ENCODE measurements at regions not wholly inside any gene's neighbourhood (a gene's known extent, or its start where the extent isn't known, plus 50 kb on each side); places are given as distances from the start of the nearest gene placed in this dataset.

DNA sequence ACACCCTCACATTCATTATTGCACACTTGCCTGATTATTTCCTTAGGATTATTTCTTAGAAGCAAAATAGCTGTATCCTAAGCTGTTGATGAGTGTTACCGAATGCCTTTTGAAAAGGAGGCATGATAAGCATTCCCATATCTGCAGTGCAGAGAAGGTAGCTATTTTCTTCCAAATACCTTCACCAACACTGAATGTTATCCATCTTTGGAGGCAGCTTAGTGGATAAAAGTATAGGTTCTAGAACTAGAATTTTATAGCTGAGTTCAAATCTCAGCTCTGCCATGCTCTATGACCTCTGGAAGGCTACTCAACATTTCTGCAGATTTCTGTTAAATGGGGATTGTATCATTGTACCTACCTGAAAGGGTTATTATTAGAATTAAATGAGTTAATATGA is 185.0 kb upstream of the CCDC150 start:
- DNase-seq (ENCODE audit: extremely low spot score) = no peak
- no peak overlapping the region for H3K4me3 ChIP-seq (ENCODE audit: low read depth, low read length)
- H3K36me3 ChIP-seq (ENCODE audit: insufficient read depth) = no peaks in the 10 kb centered on the region
- H3K27ac ChIP-seq (ENCODE audit: low read depth) = no peak overlapping the region
- no peaks in the 10 kb centered on the region for H3K4me1 ChIP-seq (ENCODE audit: insufficient read depth)
- 94% methylated on average over 1 of the region's 1 CpG for WGBS

DNA sequence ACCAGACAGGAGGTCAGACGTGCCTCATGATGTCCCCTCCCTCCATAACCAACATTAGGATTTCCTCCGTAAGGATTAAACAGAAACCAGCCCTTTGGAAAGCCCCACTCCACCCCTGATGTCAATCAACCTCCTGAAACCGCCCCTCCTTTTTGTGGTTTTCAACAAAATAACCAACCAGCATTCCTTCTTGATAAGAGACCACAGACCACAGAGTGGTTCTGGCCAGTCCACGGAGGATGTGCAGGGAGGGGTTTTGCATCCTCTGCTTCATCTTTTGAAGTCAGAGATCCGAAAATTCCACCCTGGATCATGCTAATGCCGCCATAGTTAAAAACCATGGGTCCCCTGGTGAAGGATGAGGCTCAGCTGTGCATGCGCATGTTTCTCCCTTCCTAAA is 180.0 kb upstream of the CCDC150 start:
- H3K4me3 ChIP-seq (ENCODE audit: low read depth, low read length) = no peak overlapping the region
- WGBS = 47% methylated on average over 7 of the region's 7 CpGs
- no peak overlapping the region for H3K27ac ChIP-seq (ENCODE audit: low read depth)
- no peaks in the 10 kb centered on the region for H3K36me3 ChIP-seq (ENCODE audit: insufficient read depth)
- no peak for DNase-seq (ENCODE audit: extremely low spot score)
- no peaks in the 10 kb centered on the region for H3K4me1 ChIP-seq (ENCODE audit: insufficient read depth)

DNA sequence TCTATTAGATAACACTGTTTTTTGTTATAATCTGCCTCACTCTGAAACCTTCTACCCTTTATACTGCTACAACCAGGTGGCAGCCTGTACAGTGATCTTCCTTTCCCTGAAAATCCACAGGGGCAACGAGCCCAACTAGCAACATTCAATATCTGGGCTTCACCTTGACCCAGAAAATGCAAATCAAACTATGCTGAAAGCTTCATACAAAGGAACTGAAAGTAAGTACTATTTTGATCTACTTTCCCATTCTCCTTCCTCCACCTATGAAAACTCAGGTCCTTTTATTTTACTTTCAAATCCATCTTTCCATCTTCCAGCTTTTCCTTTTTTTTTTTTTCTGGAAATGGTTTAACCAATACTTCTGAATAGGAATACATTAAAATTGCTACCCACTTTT is 175.8 kb upstream of the CCDC150 start:
- Histone ChIP-seq H3K4me1 (ENCODE audit: insufficient read depth) (no peaks in the 10 kb centered on the region), H3K27ac (ENCODE audit: low read depth) (no peak overlapping the region), H3K36me3 (ENCODE audit: insufficient read depth) (no peaks in the 10 kb centered on the region), H3K4me3 (ENCODE audit: low read depth, low read length) (no peak overlapping the region)
- no peak for DNase-seq (ENCODE audit: extremely low spot score)
- WGBS = 66% methylated on average over 1 of the region's 1 CpG

DNA sequence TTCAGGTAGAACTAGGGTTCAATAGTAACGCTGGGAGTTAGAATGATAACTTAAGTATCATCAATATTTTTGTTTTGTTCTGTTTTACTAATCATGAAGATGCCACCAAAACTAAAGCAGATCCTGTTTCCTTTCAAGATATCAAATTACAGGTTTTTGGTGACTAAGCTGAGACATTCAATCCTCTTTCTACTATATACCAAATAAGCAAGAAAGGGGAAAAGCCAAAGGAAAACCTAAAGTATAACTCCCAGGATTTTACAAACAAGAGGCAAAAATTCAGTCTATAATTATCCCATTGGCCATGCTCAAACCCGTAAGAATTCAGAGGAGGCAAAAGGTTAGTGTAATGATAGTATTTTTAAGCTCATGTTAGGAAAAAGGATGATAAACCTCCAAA is 175.2 kb upstream of the CCDC150 start:
- WGBS = 81% methylated on average over 2 of the region's 2 CpGs
- no peak for DNase-seq (ENCODE audit: extremely low spot score)
- H3K4me1 ChIP-seq (ENCODE audit: insufficient read depth) = no peaks in the 10 kb centered on the region

DNA sequence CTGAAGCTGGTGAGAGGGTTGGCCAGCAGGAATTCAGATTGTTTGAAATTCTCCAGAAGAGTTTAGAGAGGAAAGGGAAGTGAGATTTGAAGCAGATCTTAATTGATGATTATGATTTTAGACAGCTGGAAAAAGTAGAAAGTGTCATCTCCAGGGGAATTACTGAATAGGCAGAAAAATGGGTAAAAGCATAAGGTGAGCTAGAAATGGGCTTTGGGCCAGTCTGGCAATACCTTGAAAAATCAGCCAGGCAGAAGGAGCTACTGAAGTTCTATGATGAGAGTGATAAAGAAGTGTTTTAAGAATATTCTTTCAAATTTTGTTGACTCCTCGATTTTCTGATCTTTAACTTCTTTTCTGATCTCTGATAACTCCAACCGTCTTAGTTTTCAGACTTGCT is 172.9 kb upstream of the CCDC150 start:
- Histone ChIP-seq H3K4me1 (ENCODE audit: insufficient read depth) (no peaks in the 10 kb centered on the region), H3K4me3 (ENCODE audit: low read depth, low read length) (no peak overlapping the region), H3K36me3 (ENCODE audit: insufficient read depth) (no peaks in the 10 kb centered on the region), H3K27ac (ENCODE audit: low read depth) (no peak overlapping the region)
- WGBS = 74% methylated on average over 2 of the region's 2 CpGs
- no peak for DNase-seq (ENCODE audit: extremely low spot score)

More for the DNA sequence above, 175.2 kb upstream of the CCDC150 start:
- H3K4me3 ChIP-seq (ENCODE audit: low read depth, low read length) = no peak overlapping the region
- H3K36me3 ChIP-seq (ENCODE audit: insufficient read depth) = no peaks in the 10 kb centered on the region
- no peak overlapping the region for H3K27ac ChIP-seq (ENCODE audit: low read depth)

DNA sequence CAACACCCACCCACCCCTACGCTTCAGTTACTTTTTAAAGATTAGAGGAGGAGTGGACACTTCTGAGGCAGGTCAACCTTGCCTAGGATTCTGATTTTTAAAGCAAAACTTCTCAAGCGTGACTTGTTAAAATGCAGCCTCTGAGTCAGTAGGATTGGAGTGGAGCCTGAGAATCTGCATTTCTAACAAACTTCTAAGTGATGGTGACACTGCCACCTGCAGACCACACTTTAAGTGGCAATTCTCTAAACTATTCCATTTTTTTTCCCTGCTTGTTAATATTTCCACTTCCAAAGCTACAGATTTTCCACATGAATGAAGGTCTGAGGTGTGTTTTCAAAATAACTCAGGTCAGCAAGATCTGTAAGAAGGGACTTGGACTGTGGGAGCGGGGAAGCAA is 171.1 kb upstream of the CCDC150 start:
- DNase-seq (ENCODE audit: extremely low spot score) = no peak
- no peaks in the 10 kb centered on the region for H3K36me3 ChIP-seq (ENCODE audit: insufficient read depth)
- no peak overlapping the region for H3K27ac ChIP-seq (ENCODE audit: low read depth)
- no peaks in the 10 kb centered on the region for H3K4me1 ChIP-seq (ENCODE audit: insufficient read depth)
- H3K4me3 ChIP-seq (ENCODE audit: low read depth, low read length) = no peak overlapping the region
- WGBS = 96% methylated on average over 3 of the region's 3 CpGs

DNA sequence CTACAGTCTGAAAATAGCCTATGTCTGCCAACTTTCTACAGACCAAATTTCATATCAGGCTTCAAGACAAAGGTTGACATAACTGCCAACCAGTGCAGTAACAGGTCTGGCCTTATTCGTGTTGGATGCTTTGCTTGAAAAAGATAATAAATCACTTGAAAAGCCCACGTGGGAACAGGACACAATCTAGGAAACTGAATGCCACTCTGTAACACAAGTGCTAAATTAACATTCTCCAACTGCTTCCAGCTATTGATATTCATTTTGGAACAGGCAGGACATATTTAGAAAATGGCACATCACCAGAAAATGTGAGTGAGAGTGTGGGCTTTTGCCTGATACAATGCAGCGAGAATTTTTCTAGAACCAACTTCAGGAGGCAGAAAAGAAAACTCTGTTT is 165.9 kb upstream of the CCDC150 start:
- no peak for DNase-seq (ENCODE audit: extremely low spot score)
- H3K36me3 ChIP-seq (ENCODE audit: insufficient read depth) = no peaks in the 10 kb centered on the region
- H3K4me1 ChIP-seq (ENCODE audit: insufficient read depth) = no peaks in the 10 kb centered on the region
- no peak overlapping the region for H3K27ac ChIP-seq (ENCODE audit: low read depth)
- 25% methylated on average over 3 of the region's 3 CpGs for WGBS
- H3K4me3 ChIP-seq (ENCODE audit: low read depth, low read length) = no peak overlapping the region

DNA sequence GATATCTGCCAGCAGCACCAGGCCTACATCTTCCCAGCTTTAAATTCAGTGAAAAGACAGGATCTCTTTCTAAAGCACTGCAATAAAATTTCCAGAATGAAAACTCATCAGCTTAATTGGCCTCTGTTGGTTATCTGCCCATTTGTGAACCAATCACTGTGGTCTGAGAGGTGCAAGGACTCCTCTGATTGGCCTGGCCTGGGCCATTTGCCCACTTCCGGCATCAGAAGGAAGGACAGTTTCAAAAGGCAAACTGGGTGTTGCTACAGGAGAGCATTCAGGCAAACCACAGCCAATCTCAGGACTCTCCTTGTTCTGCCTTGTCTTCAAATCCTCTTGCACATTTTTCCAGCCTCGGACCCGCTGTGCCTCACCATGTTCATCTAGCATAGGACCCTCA is 163.9 kb upstream of the CCDC150 start:
- Histone ChIP-seq H3K4me1 (ENCODE audit: insufficient read depth) (no peaks in the 10 kb centered on the region), H3K36me3 (ENCODE audit: insufficient read depth) (no peaks in the 10 kb centered on the region), H3K4me3 (ENCODE audit: low read depth, low read length) (no peak overlapping the region), H3K27ac (ENCODE audit: low read depth) (no peak overlapping the region)
- 95% methylated on average over 3 of the region's 3 CpGs for WGBS
- no peak for DNase-seq (ENCODE audit: extremely low spot score)

DNA sequence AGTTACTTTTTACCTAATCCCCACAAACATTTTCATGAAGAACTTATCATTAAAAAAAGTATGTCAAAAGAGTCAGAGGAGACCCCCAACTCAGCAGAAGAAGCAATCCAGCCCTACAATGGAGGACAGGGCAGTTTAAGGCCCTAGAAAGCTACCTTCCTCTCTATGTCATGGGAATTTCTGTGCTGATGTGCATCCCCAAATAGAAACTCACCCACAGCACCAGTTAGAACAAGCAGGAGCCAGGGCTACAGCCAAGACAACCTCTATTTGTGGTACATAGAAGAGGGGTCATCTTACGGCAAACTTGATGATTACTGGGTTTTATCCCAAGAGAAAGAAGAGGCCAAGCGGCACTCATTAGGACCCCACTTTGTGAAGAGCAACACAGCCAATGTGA is 160.9 kb upstream of the CCDC150 start:
- Histone ChIP-seq H3K4me1 (ENCODE audit: insufficient read depth) (no peaks in the 10 kb centered on the region), H3K36me3 (ENCODE audit: insufficient read depth) (no peaks in the 10 kb centered on the region), H3K4me3 (ENCODE audit: low read depth, low read length) (no peak overlapping the region), H3K27ac (ENCODE audit: low read depth) (no peak overlapping the region)
- DNase-seq (ENCODE audit: extremely low spot score) = no peak
- 100% methylated on average over 2 of the region's 2 CpGs for WGBS

DNA sequence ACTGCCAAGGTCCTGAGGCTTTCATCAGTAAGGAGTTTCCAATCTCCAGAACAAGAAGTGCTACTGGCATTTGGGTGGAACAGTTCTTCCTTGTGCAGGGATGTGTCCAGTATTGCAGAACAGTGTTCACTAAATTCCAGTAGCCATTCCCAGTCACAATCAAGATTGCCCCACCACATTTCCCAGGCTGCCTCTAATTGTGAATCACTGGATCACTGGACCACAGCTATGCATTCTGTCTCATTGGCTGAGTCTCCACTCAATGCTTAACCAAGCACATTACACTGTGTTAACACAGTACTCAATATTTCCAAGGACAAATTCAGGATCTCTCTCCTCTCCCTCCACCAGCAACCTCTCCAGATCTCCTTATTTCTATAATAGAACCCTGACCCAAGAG is 160.2 kb upstream of the CCDC150 start:
- H3K27ac ChIP-seq (ENCODE audit: low read depth) = no peak overlapping the region
- no peaks in the 10 kb centered on the region for H3K36me3 ChIP-seq (ENCODE audit: insufficient read depth)
- H3K4me3 ChIP-seq (ENCODE audit: low read depth, low read length) = no peak overlapping the region
- no peak for DNase-seq (ENCODE audit: extremely low spot score)
- H3K4me1 ChIP-seq (ENCODE audit: insufficient read depth) = no peaks in the 10 kb centered on the region

DNA sequence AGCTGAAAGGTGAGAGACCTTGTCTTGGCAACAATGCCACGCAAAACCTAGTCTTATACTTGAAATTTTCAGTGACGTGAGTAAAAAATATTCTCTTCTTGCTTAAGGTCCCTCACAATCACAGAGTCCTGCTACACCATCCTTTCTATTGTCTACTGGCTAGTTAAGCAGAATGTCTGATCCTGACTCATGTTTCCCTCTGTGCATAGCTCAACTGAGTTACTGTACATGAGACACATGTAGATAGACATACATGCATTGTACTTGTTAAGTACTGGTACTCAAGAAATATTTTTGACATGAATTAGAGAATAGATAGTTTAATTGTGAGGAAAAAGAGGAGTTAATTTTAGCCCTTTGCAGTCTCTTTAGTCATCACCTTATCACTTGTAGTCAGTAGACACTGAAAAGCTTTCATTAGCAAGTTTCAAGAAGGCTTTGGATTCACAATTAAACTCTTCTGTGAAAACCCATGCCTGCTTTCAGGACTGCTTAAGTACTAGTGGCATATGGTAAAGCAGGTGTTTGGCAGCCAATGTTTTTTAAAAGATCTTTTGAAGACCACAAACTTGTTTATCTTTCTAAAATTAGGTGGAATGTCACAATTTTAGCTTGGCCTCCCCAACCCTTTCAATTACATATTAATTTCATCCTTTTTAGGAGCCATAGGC is 158.7 kb upstream of the CCDC150 start:
- DNase-seq (ENCODE audit: extremely low spot score) = no peak
- over 99% methylated on average over 2 of the region's 2 CpGs for WGBS
- Histone ChIP-seq H3K4me3 (ENCODE audit: low read depth, low read length) (no peak overlapping the region), H3K36me3 (ENCODE audit: insufficient read depth) (no peaks in the 10 kb centered on the region), H3K4me1 (ENCODE audit: insufficient read depth) (no peaks in the 10 kb centered on the region), H3K27ac (ENCODE audit: low read depth) (no peak overlapping the region)

DNA sequence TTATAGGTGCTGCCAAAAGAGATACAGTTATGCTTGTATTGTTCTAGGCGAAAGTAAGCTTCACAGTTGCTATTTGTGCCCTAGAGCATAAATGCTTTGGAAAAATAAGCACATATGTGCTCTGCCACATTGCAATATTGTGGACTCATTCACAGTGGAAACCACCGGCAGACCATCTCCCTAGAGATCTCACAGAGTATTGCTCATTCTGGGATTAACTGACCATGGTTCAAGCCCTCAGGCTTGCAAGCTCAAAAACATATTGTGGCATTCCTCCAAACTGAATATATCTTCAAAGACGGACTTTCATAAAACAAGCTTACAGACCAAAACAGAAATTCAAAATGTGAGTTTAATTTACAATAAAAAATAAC is 158.2 kb upstream of the CCDC150 start:
- no peak overlapping the region for H3K27ac ChIP-seq (ENCODE audit: low read depth)
- H3K36me3 ChIP-seq (ENCODE audit: insufficient read depth) = no peaks in the 10 kb centered on the region
- no peaks in the 10 kb centered on the region for H3K4me1 ChIP-seq (ENCODE audit: insufficient read depth)
- DNase-seq (ENCODE audit: extremely low spot score) = no peak
- H3K4me3 ChIP-seq (ENCODE audit: low read depth, low read length) = no peak overlapping the region
- 57% methylated on average over 3 of the region's 3 CpGs for WGBS

DNA sequence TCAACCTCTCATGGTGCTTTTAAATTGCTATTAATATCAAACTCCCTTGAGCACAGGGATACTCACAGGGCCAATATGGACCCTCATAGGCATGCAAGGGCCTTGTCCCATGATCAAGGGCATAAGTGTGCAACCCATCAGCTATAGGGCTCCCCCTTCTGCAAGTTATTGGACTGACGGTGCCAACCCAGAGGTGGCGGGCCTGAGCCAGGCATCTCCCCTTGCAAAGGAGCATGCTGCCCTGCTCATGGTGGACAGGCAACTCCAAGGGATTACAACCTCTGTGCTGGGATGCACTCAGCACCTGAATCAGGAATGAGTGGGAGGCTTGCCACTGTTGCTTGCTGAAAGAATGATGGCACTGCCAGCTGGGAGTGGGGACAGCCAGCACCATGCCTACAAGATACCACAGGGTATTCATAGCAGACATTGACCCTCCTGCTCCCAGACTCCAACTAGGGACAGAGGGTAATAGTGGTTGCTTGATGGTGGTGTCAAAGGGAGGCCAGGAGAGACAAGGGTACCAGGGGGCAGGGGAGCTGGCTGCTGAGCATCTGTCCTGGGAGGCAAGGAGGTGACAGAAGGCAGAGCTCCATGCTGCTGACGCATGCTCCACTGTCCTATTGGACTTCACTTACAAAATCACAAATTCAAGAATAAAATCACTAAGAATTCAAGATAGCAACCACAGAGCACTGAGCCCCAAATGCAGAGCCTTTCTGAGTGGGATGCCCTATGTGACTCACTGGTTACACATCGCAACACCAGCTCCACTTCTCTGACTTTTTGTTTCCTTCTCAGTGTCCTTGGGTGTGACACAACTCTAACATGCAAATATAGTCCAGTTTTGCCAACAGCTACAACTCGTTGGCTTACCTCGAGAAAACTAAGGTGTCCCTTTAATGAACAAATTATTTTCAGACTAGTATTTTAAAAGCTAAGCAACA is 157.1 kb upstream of the CCDC150 start:
- H3K27ac ChIP-seq (ENCODE audit: low read depth) = no peak overlapping the region
- no peak overlapping the region for H3K4me3 ChIP-seq (ENCODE audit: low read depth, low read length)
- 95% methylated on average over 6 of the region's 6 CpGs for WGBS
- no peaks in the 10 kb centered on the region for H3K36me3 ChIP-seq (ENCODE audit: insufficient read depth)
- no peaks in the 10 kb centered on the region for H3K4me1 ChIP-seq (ENCODE audit: insufficient read depth)
- DNase-seq (ENCODE audit: extremely low spot score) = no peak

DNA sequence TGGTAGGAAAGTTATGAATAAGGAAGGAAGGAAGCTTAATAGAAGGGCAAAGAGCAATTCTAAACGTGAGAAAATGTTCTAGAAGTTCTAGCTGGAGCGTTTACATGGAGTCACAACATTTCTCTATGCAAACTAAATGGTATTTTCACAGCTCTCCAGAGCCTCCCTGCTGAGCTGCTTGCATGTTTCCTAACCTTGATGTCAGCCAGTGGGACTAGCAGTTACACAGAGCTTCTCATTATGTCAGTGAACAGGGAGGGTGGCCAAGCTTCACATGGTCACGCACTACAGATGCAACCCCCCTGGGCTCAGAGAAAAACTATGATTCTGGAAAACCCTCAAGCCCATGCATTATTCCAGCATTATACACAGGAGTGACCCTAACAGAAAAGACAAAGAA is 153.4 kb upstream of the CCDC150 start:
- no peak overlapping the region for H3K4me3 ChIP-seq (ENCODE audit: low read depth, low read length)
- H3K4me1 ChIP-seq (ENCODE audit: insufficient read depth) = no peaks in the 10 kb centered on the region
- no peak overlapping the region for H3K27ac ChIP-seq (ENCODE audit: low read depth)
- no peak for DNase-seq (ENCODE audit: extremely low spot score)
- 78% methylated on average over 3 of the region's 3 CpGs for WGBS
- no peaks in the 10 kb centered on the region for H3K36me3 ChIP-seq (ENCODE audit: insufficient read depth)

Measured in urinary bladder (tissue), 3 donors.